GM19324 (cell line): ENCODE measurements at regions not wholly inside any gene's neighbourhood (a gene's known extent, or its start where the extent isn't known, plus 50 kb on each side); places are given as distances from the start of the nearest gene placed in this dataset.

Source experiments
- ATAC-seq: cut with Tn5 transposase; IDR thresholded peaks from one replicate; pipeline ENCODE4 v1.9.1; 2021; ENCODE audit warnings: mild to moderate bottlenecking, moderate library complexity; ENCODE audit not compliant: unreplicated experiment, low FRiP score

DNA sequence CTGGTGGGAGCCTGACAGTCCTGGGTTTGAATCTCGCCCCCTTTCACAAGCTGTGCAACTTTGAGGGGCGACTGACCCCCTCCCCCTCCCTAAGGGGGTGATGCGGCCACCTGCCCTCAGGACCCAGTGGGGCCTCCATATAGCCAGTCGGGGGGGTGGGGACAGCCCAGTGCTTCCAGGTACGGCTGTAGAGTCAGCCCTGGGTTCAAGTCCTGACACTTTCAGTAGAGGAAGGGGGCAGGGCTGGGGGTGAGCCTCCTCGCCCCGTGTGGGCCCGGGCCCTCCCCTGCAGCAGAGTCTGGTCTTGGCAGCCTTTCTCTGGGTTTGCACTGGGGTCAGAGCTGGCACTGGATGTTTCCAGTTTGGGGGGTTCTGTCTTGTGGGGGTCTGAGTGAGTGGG lies 216.3 kb downstream of the C9orf50 start:
- no peak for ATAC-seq

DNA sequence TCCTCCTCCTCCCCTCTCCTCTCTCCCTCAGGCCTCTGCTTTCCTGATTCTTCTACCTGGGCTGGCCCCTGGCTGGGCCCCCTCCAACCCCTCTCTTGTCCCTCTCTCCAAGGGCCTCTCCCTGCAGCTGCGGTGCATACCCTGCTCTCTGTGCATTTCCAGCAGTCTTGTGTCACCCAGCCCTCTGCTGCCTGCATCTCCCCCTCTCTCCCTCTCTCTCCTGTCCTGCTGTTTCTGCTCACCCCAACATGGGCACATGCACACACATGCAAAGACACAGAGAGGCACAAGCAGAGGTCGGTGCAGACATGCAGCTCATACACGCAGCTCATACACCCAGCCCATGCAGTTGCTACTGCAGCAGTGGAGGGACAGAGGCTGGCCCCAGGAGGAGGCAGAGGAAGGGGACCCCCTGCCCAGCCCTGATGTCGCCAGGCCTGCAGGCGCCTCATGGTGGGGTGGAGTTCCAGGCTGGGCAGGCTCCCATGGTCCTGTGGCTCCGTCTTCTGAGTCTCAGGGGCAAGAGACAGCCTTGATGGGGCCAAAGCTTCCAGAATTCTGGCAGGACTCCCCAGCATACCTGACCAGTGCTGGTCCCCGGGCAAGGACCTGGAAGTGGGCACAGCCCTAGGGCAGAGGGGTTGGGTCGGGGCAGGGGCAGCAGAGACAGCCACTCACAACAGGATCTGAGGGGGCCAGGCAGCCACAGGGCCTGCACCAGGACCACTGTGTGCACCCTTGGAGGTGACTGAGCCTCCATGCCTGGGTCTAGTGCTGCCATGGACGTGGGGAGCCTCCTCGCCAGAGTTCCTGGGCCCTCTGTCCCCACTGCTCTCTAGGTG lies 216.9 kb downstream of the C9orf50 start:
- ATAC-seq: no peak

DNA sequence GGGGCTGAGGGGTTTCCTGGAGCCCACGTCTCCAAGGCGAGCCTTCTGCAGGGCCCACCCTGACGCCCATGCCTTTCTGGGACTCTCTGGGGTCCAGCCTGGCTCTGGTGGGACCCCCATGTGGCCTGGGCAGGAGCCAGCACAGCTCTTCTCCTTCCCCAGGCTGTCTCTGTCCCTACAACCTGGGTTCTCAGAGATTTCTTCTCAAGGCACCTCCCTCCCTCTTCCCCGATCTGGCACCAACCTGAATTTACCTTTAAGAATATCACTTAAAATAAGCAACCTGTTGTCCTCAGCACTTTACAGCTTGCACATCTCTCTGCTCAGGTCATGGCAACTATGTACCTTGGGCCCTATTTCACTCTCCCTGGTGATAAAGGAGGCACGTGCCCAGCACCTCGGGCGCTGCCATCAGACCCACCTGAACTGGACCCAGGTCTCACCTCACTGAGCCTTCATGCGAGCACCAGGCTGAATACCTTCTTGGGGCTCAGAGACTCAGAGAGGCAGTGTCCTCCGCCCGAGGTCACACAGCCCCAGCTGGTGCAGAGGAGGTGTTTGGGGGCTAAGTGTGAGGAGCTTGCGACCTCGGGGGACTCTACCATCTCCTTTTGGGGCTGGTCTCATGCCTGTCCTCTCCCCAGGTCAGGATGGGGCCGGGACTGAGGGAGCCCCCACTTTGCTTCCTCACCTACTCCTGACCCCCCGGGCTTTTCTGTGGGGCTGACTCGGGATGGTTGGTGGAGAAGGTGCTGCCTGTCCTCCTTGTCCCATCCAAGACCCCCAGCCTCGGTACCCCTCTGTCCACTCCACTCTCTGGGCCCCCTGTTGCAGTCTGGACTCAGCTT lies 217.7 kb downstream of the C9orf50 start:
- ATAC-seq: no peak

DNA sequence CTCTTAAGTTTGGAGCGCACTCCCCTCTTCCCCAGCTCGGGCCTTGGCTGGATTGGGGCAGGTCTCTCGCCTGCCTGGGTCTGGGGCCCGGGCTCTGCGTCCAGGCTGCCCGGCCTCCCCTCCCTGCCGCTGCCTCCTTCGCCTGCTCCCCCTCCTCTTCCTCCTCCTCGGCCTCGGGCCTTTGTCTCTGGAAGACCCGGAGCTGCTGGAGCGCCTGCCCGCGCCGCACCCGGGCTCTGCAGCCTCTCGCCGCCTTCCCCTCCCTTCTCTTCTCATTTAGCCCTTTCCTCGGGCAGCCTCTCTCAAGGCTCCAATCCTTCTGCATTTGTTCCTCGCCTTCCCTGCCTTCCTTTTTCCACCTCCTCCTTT lies 218.5 kb downstream of the C9orf50 start:
- ATAC-seq: no peak

DNA sequence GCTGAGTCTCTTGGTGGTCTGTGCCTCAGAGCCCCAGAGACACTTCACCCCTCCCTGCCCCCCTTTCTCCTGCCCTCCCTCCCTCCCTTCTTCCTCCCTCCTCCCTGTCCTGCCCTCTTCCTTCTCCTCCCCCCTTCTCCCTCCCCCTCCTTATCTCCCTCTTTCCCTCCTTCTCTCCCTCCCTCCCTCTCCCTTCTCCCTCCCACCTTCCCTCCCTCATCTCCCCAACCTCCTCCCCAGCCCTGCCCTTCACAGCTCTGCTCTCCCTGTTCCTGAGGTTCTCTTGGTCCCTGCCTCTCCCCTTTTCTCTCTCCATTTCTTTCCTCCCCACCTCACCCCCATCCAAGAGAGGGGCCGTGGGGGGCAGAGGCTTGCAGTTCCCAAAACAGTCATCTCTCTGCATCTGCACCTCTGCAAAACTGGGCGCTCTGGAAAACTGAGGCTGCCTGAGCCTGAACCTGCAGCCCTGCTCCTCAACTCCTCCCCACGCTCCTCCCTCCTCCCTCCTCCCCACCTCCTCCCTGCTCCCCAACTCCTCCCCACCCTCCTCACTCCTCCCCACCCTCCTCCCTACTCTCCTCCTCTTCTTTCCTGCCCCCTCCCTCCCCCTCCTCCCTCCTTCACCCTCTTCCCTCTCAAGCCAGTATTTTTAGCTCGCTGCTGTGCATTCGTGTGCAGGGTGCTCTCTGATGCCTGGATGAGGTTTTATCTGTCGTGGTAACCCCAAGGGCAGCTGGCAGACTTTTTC lies 219.1 kb downstream of the C9orf50 start:
- ATAC-seq: no peak

DNA sequence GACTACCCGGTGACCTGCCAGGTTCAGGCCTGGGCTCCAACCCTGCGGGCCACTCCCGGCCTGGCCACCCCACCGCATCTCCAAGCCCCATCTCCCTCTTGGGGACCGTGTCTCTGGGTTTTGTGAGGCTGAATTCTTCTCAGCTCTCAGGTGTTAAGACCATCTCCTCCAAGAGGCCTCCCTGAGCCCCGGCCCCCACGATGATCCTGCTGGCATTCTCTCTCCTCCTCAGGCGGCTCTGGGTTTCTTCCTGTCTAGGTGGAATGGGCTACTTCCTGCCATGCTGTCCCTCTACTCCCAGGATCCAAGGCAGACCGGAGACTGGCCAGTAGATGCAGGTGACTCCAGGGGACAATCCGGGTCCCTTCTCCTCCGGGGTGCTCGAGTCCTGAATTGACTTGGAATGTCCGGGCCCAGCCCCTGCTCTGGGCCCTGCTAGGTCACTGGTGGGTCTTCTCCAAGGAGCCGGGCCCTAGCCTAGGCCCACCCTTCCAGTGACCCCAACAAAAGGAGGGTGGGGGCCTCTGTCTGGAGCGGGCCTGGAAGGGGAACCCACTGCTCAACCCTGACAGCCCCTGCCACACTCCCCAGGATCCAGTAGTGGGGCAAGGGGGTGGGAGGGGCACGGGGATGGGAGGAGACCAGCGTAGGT lies 219.8 kb downstream of the C9orf50 start:
- ATAC-seq: no peak

DNA sequence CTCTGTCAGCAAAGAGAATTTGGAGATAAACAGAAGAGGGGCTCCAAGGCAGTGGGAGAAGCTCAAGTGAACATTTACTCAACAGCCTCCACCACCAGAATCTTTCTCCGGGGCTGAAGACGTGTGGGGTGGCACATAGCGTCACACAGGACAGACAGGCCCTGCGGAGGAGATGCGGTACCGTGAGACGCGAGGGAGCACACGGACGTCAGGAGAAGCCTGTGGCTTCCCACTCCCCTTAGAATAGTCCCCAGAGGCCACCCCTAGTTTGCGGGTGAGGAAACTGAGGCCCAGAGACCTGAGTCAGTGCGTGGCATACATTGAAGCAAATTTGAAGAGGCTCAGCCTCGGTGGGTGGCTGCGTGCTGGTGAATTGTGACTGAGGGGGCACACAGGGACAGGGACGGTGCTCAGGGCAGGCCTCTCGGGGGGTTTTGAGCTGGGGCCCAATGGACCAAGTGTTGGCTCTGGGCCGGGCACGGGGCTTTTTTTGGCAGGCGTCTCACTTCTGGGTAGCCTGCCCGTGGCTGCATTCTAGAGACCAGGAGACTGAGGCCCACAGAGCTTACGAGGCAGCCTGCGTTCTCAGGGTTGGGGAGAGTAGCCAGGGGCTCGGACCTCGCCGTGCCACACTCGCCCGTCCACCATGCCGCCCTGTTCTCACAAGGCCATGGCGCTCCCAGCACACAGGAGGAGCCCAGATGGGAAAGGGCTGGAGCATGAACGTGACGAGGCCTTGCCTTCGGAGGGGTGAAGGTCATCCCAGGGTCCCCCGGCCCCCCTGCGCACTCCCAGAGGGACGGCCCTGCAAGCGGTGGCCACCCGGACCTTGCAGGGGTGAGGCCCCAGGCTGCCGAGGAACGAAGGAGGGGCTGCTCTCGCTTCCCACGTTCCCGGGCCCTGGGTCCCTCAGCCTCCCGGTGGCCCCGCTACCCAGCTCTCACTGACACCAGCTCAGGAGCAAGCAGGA lies 220.6 kb downstream of the C9orf50 start:
- no peak for ATAC-seq

DNA sequence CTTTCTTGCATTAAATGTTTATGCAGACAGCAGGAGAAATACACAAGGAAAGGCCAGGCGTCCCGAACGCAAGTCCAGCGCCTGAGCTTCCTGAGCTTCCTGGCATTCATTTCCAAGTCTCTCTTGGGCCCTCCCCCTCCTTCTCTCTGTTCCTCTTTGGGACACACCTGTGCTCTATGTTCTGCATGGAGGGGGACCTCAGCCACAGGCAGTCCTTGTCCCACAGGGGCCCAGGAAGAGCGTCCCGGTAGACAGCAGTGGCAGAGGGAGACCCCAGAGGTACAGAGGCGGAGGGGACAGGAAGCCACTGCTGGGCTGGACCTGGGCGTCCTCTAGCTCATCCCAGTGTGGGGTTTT lies 221.3 kb downstream of the C9orf50 start:
- ATAC-seq: no peak

DNA sequence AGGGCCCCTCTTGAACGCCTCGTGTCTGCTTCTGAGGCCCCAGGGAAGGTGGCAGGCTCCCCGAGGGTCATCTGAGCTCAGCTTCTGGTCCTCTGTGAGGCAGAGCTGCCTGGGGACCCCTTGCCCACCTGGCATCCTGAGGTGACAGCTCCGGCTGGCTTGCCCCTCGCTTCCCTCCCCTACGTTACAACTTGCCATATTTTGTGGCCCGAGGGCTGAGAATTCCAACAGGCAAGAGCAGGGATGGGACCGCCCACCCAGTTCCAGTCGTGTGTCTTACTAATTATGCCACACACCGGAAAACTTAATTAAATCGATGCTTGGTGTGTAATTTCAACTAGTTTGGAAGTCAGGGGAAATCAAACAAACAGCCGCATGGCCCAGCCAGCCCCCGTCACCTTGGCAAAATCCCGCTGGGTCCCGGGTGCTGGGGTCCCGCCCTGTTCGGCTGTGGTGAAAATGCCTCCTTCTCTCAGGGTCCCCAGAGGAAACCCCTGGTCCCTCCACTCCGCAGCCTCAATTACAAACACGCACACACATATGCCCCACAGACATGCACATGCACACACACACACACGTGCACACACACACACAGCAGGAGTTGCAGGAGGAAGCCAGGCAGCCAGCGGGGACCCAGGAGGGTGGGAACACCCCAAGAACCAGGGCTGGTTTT lies 221.0 kb upstream of the IER5L start:
- ATAC-seq: no peak

DNA sequence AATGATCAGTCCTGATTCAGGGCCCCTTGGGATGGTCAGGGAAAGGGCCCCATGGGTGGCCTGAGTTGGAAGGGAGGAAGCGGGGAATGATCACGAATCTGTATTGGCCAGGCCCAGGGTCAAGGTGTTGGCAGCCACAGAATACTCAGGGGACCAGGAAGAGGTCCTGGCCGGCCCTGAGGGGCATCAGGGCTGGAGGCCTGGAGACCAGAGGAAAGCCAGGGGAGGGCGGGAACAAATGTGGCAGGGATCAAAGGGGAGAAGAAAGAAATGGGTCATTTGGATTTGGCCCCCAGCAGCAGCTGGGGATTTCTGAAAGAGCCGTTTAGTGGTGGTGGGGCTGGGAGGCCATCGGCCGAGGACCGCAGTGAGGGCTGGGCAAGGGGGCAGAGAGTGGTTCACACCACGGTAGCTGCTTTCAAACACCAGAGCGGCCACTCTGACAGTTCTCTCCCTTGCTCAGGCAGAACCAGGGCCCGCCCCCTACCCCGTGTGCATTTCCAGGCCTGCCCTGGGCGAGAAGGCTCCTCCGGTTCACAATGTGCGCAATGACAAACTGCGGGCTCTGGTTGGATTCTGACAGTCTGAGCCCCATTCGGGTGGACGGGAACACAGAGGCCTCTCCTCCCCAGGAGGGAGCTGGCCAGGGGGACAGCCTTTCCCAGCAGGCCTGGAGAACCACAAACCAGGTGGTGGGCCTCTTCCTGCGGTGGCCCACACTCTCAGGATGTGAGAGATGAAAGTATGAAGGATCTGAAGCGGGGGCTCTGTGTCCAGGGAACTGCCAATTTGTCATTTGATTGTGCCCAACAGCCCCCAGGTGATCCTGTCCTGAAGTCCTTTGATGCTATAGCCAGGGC lies 220.3 kb upstream of the IER5L start:
- ATAC-seq: no peak

DNA sequence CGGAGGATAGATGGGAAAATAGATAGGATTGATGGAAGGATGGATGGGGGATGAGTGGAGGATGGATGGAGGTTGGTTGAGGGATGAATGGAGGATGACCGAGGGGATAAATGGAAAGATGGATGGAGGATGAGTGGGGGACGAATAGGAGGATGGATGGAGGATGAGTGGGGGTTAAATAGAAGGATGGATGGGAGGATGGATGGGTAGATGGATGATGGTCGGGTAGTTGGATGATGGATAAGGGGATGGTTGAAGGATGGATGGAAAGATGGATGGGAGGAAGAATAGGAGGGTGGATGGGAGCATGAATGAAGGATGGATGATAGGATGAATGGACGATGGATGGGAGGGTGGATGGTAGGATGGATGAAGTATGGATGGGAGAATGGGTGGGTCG lies 219.3 kb upstream of the IER5L start:
- ATAC-seq: no peak

DNA sequence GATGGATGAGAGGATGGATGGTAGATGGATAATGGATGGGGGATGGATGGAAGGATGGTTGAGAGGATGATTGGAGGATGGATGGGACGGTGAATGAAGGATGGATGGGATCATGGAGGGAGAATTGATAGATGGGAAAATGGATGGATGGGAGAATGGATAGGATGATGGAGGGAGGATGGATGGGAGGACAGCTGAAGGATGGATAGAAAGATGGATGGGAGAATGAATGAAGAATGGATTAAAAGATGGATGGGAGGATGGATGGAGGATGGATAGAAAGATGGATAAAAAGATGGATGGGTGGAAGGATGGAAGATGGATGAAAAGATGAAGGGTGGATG lies 218.3 kb upstream of the IER5L start:
- ATAC-seq: no peak

DNA sequence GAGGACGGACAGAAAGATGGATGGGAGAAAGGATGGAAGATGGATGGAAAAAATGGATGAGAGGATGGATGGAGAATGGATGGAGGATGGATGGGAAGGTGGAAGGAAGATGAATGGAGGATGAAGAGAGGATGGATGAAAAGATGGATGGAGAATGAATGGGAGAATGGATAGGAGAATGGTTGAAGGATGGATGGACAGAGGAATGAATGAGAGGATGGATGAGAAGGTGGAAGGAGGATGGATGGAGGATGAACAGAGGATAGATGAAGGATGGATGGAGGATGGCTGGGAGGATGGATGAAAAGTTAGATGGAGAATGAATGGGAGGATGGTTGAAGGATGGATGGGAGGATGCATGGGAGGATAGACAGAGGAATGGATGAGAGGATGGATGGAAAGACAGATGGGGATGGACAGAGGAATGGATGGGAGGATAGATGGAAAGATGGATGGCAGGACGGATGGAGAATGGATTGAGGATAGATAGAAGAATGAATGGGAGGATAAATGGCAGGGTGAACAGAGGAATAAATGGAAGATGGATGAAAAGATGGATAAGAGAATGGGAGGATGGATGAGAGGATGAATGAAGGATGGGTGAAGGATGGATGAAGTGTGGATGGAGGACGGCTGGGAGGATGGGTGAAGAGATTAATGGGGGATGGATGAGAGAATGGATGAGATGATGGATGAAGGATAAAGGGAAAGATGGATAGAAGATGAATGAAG lies 217.7 kb upstream of the IER5L start:
- ATAC-seq: no peak

DNA sequence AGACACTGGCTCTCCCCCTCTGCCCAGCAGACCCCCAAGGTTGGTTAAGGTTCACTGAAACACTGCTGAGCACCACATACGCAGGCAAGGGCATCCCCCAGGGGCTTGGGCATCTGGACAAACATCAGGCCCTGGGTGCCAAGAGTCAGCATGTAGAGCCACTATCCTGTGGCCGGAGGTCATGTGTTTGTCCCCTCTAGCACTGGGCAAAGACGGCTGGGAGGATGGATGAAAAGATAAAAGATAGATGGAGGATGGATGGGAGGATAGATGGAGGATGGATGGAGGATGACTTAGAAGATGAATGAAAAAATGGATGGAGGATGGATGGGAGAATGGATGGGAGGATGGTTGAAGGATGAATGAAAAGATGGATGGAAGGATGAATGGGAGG lies 216.8 kb upstream of the IER5L start:
- ATAC-seq: no peak

DNA sequence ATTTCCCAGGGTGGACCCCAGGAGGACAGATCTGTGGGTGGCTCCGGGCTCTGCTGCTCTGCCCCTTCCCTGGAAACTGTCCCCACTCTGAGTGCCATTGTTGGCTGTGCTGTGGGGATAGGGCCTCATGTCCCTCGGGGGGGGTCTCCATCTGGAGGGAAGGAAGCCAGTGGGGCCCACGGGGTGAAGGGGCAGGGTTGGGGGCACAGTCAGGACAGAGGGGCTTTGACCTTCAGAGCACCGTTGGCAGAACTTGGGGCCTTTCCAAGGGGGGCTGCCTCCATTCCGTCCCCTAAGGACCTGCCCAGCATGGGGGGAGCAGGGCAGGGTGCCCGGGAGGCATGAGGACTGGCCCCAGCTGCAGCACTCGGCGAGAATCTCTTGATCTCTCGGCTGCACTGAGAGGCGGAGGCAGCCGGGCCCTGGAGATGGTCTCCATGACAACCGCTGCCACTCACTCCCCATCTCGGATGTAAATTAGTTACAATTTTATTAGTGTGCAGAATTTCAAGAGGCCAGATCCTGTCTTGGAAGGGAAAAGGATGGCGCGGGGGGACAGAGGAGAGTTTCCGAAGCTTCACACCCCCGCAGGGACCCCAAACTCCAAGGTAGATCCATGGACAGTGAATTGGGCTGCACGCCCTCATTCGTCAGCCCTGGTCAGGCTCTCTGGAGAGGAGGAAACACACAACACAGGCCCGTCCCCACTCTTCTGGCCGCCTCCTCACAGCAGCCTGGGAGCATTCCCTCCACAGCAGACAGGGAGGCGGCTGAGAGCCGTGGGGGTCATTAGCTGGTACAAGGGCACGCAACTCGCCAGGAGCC lies 216.2 kb upstream of the IER5L start:
- ATAC-seq: no peak

DNA sequence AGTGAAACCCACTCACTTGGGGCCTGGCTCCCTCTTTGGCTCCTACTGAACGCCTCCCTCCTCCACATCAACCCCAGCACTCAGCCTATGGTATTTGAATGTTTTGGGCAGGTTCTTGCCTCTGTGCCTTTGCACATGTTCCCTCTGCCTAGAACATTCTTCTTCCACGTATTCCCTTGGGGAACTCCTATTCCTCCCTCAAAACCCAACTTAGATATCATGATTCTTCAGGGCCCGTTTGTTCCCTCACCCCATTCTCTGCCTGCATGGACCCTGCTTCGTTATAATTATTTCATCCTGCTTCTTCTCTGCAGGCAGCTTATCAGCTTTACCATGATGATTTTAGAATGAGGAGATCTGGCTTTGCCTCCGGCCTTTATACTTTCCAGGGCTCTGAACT lies 215.0 kb upstream of the IER5L start:
- no peak for ATAC-seq

DNA sequence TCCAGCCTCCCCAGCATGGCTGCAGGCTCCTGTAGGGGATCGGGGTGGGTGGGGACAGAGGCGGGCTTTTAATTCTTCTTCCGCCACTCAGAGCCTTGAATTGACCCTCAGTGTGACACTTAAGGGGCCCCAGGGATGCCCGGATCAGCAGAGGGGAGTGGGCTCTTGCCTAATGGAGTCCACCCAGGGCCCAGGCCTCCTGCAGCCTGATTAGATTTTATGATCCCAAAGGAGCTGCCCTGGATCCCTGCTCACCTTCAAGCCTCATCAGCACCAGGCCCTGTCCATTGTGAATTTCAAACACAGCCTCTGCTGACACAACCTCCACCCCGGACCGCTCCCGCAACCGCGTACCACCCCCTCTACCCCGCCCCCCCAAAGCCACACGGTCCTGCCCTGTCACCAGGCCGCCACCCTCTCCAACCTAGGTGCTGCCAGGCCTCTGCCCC lies 214.1 kb upstream of the IER5L start:
- ATAC-seq: no peak
